ENCODE measurements at regions not wholly inside any gene's neighbourhood (a gene's known extent, or its start where the extent isn't known, plus 50 kb on each side); places are given as distances from the start of the nearest gene placed in this dataset.

DNA sequence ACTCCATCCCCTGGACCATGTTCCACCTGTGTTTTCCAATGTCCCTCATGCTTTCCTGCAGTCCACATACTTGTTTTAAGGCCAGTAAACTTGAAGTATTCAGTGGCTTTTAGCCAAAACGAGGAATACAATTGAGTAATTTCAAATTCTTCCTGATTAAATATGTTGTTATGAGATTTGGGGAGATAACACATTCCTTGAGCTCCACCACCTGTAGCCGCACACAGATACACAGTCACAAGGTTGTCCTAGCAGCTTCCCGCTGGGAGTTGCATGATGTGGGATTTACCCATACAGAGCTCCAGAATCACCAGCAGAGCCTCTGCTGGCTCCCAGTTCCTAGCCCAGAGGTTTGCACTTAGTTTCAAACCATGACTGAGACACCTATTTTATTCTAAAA is 53.6 kb upstream of the FRY start:
- TF ChIP-seq, protein P1, sequence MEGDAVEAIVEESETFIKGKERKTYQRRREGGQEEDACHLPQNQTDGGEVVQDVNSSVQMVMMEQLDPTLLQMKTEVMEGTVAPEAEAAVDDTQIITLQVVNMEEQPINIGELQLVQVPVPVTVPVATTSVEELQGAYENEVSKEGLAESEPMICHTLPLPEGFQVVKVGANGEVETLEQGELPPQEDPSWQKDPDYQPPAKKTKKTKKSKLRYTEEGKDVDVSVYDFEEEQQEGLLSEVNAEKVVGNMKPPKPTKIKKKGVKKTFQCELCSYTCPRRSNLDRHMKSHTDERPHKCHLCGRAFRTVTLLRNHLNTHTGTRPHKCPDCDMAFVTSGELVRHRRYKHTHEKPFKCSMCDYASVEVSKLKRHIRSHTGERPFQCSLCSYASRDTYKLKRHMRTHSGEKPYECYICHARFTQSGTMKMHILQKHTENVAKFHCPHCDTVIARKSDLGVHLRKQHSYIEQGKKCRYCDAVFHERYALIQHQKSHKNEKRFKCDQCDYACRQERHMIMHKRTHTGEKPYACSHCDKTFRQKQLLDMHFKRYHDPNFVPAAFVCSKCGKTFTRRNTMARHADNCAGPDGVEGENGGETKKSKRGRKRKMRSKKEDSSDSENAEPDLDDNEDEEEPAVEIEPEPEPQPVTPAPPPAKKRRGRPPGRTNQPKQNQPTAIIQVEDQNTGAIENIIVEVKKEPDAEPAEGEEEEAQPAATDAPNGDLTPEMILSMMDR (IDR thresholded peaks at IDR 0.05), result no peak
- no peak for TF ChIP-seq POLR2A (IDR thresholded peaks at IDR 0.05)
- DNase-seq (ENCODE audit: low spot score in 2 of 2), result no peak
- intact Hi-C loops (cut with DNase I; ENCODE audit: low total_unique reads), result no loop called here
- 81 to 93% methylated on average over 3 of the region's 3 CpGs for WGBS, 2 donors
- H3K4me3 ChIP-seq (ENCODE audit: low read depth, poor library complexity, severe bottlenecking), result no peak overlapping the region

GRCh38 chr13:31980830-31981229 is 50.7 kb upstream of the FRY start:
- no peak overlapping the region for H3K4me3 ChIP-seq (ENCODE audit: low read depth, poor library complexity, severe bottlenecking)
- DNase-seq (ENCODE audit: low spot score in 2 of 2), result no peak
- 32% methylated on average over 1 of the region's 1 CpG for WGBS, 2 donors
- intact Hi-C loops (cut with DNase I; ENCODE audit: low total_unique reads), result no loop called here
- no peak for TF ChIP-seq POLR2A (IDR thresholded peaks at IDR 0.05)
- TF ChIP-seq, protein P1 (IDR thresholded peaks at IDR 0.05), result no peak

Measured in lower leg skin (tissue), 4 donors.